B cell (primary cell): ENCODE measurements at regions not wholly inside any gene's neighbourhood (a gene's known extent, or its start where the extent isn't known, plus 50 kb on each side); places are given as distances from the start of the nearest gene placed in this dataset.

ENCODE experiments used
- ATAC-seq: fragments of 200-7000 bp; cut with Tn5 transposase; one replicate; pipeline ENCODE4 v1.10.0; 2021; ENCODE audit warnings: low read depth, mild to moderate bottlenecking, moderate number of reproducible peaks, moderate library complexity
- CTCF ChIA-PET: fragments of 350-600 bp; sonication (Branson Sonifier 250); formaldehyde crosslinking; loops from one replicate; lab custom pipeline; 2021; ENCODE audit warnings: antibody characterized with exemption, inconsistent platforms; lab: Charles Lee
- POLR2A ChIA-PET: fragments of 350-600 bp; sonication (Branson Sonifier 250); formaldehyde crosslinking; loops from one replicate; lab custom pipeline; 2021; ENCODE audit warnings: antibody characterized with exemption; lab: Charles Lee
- DNase-seq: peaks from one replicate; pipeline ENCODE4 v3.0.0; 2013
- H2AFZ ChIP-seq: 2 replicates; pipeline ENCODE4 v1.6.1; 2012; ENCODE audit warnings: mild to moderate bottlenecking, low read depth, low read length; ENCODE audit not compliant: insufficient read depth, poor library complexity, severe bottlenecking
- H3K27ac ChIP-seq, 2 donors: 1 replicate in 1 of 2; 2 replicates in 1 of 2; pipeline ENCODE4 v1.5.1; 2012 to 2013; ENCODE audit warnings: low read length in 2 of 2, mild to moderate bottlenecking in 2 of 2, moderate library complexity in 1 of 2
- H3K27me3 ChIP-seq, 4 experiments: fragments of 200-600 bp in 1 of 4; sonication (generic) in 1 of 4; replicated peaks in 1 of 4; 1 replicate in 2 of 4; 2 replicates in 2 of 4; pipeline versions ENCODE4 v1.6.1 to v1.7.0; 2013 to 2016; ENCODE audit warnings: low read length in 3 of 4, mild to moderate bottlenecking in 2 of 4, mixed read lengths in 1 of 4, moderate library complexity in 1 of 4; ENCODE audit not compliant: insufficient read depth in 4 of 4, control insufficient read depth in 3 of 4; ENCODE audit errors: control extremely low read depth in 1 of 4
- H3K36me3 ChIP-seq, 2 experiments: replicated peaks in 1 of 2; 1 replicate in 1 of 2; 2 replicates in 1 of 2; pipeline versions ENCODE4 v1.6.1 to v1.7.1; 2013; ENCODE audit warnings: low read length in 1 of 2; ENCODE audit not compliant: insufficient read depth in 2 of 2, control insufficient read depth in 1 of 2; ENCODE audit errors: control extremely low read depth in 1 of 2, extremely low read depth in 1 of 2
- H3K4me1 ChIP-seq, 2 donors: fragments of 200-600 bp in 1 of 2; sonication (generic) in 1 of 2; 1 replicate in 1 of 2; 2 replicates in 1 of 2; pipeline versions ENCODE4 v1.5.1 to v1.6.1; 2013 to 2017; ENCODE audit warnings: low read length in 2 of 2; ENCODE audit not compliant: control insufficient read depth in 2 of 2, insufficient read depth in 2 of 2
- H3K4me2 ChIP-seq: replicated peaks from 2 replicates; pipeline ENCODE3; 2012; ENCODE audit warnings: mild to moderate bottlenecking, low read depth, low read length; ENCODE audit not compliant: poor library complexity, severe bottlenecking
- H3K4me3 ChIP-seq, 5 experiments: fragments of 200-600 bp in 1 of 5; sonication (generic) in 1 of 5; 1 replicate in 3 of 5; 2 replicates in 2 of 5; pipeline versions ENCODE4 v1.5.1 to v1.7.0; 2011 to 2016; ENCODE audit warnings: low read length in 4 of 5, mild to moderate bottlenecking in 4 of 5, low read depth in 2 of 5, control low read depth in 1 of 5, moderate library complexity in 1 of 5; ENCODE audit not compliant: insufficient read depth in 1 of 5; ENCODE audit errors: control extremely low read depth in 1 of 5, extremely low read depth in 1 of 5
- H3K79me2 ChIP-seq: fragments of 200-600 bp; sonication (generic); one replicate; pipeline ENCODE4 v1.6.0; 2016; ENCODE audit warnings: low read length; ENCODE audit not compliant: control insufficient read depth, insufficient read depth
- H3K9ac ChIP-seq: fragments of 200-600 bp; sonication (generic); 2 replicates; pipeline ENCODE4 v1.6.1; 2017; ENCODE audit warnings: mild to moderate bottlenecking, low read length, moderate library complexity
- H3K9me3 ChIP-seq, 3 donors: one replicate each; pipeline versions ENCODE4 v1.6.1 to v1.7.1; 2013; ENCODE audit warnings: low read length in 2 of 3; ENCODE audit not compliant: control insufficient read depth in 2 of 3, insufficient read depth in 1 of 3; ENCODE audit errors: control extremely low read depth in 1 of 3
- H4K20me1 ChIP-seq: 2 replicates; pipeline ENCODE4 v1.6.0; 2012; ENCODE audit warnings: mild to moderate bottlenecking, low read length; ENCODE audit not compliant: insufficient read depth, control insufficient read depth, poor library complexity, severe bottlenecking
- H3K27ac Mint-ChIP-seq: one replicate; pipeline ENCODE4 v1.8.0; 2021; ENCODE audit warnings: mixed read lengths
- H3K27me3 Mint-ChIP-seq: one replicate; pipeline ENCODE4 v1.8.0; 2021; ENCODE audit warnings: mixed read lengths
- H3K4me1 Mint-ChIP-seq: one replicate; pipeline ENCODE4 v1.8.0; 2021; ENCODE audit warnings: mixed read lengths
- H3K4me3 Mint-ChIP-seq: one replicate; pipeline ENCODE4 v1.8.0; 2021; ENCODE audit warnings: mixed read lengths
- H3K9me3 Mint-ChIP-seq: one replicate; pipeline ENCODE4 v1.8.0; 2022; ENCODE audit warnings: mixed read lengths; ENCODE audit not compliant: insufficient read depth
- EZH2 ChIP-seq: IDR thresholded peaks from 2 replicates; pipeline ENCODE4 v1.6.1; 2012; ENCODE audit warnings: borderline replicate concordance, low read depth, mild to moderate bottlenecking, moderate library complexity, low read length; ENCODE audit not compliant: insufficient read depth, poor library complexity, severe bottlenecking
- intact Hi-C: fragments of 100-400 bp; cut with micrococcal nuclease; formaldehyde crosslinking; loops from one replicate; pipeline ENCODE4 v1.10.0; 2022
- TF ChIP-seq, protein P1 (sequence below): fragments of 200-600 bp; IDR thresholded peaks from one replicate; pipeline ENCODE4 v1.8.0; 2022; ENCODE audit warnings: antibody characterized with exemption, mild to moderate bottlenecking

DNA sequence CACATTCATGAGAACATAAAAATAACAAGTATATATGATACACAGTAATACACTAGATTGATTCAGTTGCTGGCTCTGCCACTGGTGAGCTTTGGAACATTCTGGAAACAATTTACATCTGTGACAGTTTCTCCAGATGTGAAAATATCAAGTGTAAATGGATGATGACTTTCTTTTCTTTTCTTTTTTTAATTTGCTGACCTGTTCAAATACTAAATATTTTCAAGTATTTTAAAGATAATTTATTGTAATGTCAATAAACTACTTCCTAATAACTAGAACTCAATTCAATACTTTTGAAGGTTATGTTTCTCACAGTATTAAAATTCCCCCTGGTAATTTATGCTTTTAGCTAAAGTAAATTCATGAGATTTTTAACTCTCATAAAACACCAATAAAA is 180.3 kb downstream of the CRPPA start:
- H3K4me3 Mint-ChIP-seq: no peak overlapping the region
- intact Hi-C loops: no loop called here
- no peak overlapping the region for H3K27ac ChIP-seq
- no peak for DNase-seq
- ATAC-seq: no peak
- H3K4me2 ChIP-seq: no peak overlapping the region
- no peaks in the 10 kb centered on the region for H3K9me3 ChIP-seq
- H3K79me2 ChIP-seq: no peaks in the 10 kb centered on the region
- H3K27ac Mint-ChIP-seq: no peak overlapping the region
- ChIA-PET CTCF (no interaction called here), POLR2A (no interaction called here)
- H3K4me1 Mint-ChIP-seq: no peaks in the 10 kb centered on the region
- no peak overlapping the region for H3K4me3 ChIP-seq
- no peaks in the 10 kb centered on the region for H3K27me3 Mint-ChIP-seq
- H3K9ac ChIP-seq: no peak overlapping the region
- no peaks in the 10 kb centered on the region for H3K27me3 ChIP-seq
- H3K9me3 Mint-ChIP-seq: no peaks in the 10 kb centered on the region
- H3K4me1 ChIP-seq: no peaks in the 10 kb centered on the region
- TF ChIP-seq, protein P1, sequence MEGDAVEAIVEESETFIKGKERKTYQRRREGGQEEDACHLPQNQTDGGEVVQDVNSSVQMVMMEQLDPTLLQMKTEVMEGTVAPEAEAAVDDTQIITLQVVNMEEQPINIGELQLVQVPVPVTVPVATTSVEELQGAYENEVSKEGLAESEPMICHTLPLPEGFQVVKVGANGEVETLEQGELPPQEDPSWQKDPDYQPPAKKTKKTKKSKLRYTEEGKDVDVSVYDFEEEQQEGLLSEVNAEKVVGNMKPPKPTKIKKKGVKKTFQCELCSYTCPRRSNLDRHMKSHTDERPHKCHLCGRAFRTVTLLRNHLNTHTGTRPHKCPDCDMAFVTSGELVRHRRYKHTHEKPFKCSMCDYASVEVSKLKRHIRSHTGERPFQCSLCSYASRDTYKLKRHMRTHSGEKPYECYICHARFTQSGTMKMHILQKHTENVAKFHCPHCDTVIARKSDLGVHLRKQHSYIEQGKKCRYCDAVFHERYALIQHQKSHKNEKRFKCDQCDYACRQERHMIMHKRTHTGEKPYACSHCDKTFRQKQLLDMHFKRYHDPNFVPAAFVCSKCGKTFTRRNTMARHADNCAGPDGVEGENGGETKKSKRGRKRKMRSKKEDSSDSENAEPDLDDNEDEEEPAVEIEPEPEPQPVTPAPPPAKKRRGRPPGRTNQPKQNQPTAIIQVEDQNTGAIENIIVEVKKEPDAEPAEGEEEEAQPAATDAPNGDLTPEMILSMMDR: no peak
- H2AFZ ChIP-seq: no peak overlapping the region
- H3K36me3 ChIP-seq: no peaks in the 10 kb centered on the region
- H4K20me1 ChIP-seq: no peaks in the 10 kb centered on the region

DNA sequence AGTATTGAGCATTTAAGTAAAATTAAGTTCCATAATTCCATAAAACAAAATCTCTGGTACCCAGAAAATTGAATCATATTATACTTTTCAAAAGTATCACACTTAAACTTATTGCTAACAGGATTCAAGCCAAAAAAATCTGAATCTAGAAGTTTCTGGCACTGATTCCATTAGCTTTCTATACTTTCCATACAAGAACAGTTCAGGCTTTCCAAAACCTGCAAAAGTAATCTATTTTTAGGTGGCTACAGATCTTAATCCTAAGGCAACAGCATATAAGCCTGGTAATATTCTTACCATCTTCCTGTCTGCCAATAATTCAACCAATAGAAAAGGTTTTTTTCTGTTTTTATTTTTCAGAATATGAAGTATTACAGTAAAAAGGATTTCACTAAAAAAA is 185.0 kb downstream of the CRPPA start:
- no peaks in the 10 kb centered on the region for H3K36me3 ChIP-seq
- no peak for TF ChIP-seq EZH2
- TF ChIP-seq, protein P1: no peak
- no peak overlapping the region for H2AFZ ChIP-seq
- no peak overlapping the region for H3K27ac ChIP-seq
- no peak overlapping the region for H3K4me3 ChIP-seq
- intact Hi-C loops: no loop called here
- H3K27ac Mint-ChIP-seq: no peak overlapping the region
- H3K9me3 ChIP-seq: no peaks in the 10 kb centered on the region
- H3K27me3 ChIP-seq: no peaks in the 10 kb centered on the region
- H3K4me3 Mint-ChIP-seq: no peak overlapping the region
- no peaks in the 10 kb centered on the region for H3K79me2 ChIP-seq
- no peak overlapping the region for H3K9ac ChIP-seq
- H3K4me1 ChIP-seq: no peaks in the 10 kb centered on the region
- no peak overlapping the region for H3K4me2 ChIP-seq
- no peaks in the 10 kb centered on the region for H4K20me1 ChIP-seq
- no peaks in the 10 kb centered on the region for H3K4me1 Mint-ChIP-seq
- peaks cover 3% of the 10 kb centered on the region for H3K9me3 Mint-ChIP-seq
- DNase-seq (no peak), ATAC-seq (no peak)
- CTCF ChIA-PET: no interaction called here
- POLR2A ChIA-PET: no interaction called here
- H3K27me3 Mint-ChIP-seq: no peaks in the 10 kb centered on the region
